Loucy (cell line): ENCODE measurements at regions not wholly inside any gene's neighbourhood (a gene's known extent, or its start where the extent isn't known, plus 50 kb on each side); places are given as distances from the start of the nearest gene placed in this dataset.

ENCODE experiments used
- H2AFZ ChIP-seq: fragments of 200-600 bp; sonication (generic); 2 replicates; pipeline ENCODE4 v1.6.0; 2016; ENCODE audit warnings: antibody characterized with exemption, mild to moderate bottlenecking, low read length, moderate library complexity
- H3F3A ChIP-seq: fragments of 200-600 bp; 2 replicates; pipeline ENCODE4 v1.6.0; 2016; ENCODE audit warnings: antibody characterized with exemption, low read depth, mild to moderate bottlenecking
- H3K27me3 ChIP-seq: fragments of 200-600 bp; sonication (generic); 2 replicates; pipeline ENCODE4 v1.6.1; 2014; ENCODE audit warnings: low read length, mild to moderate bottlenecking; ENCODE audit not compliant: insufficient read depth, poor library complexity, severe bottlenecking
- H3K36me3 ChIP-seq: fragments of 200-600 bp; sonication (generic); 2 replicates; pipeline ENCODE4 v1.6.1; 2016; ENCODE audit warnings: low read length; ENCODE audit not compliant: insufficient read depth
- H3K4me1 ChIP-seq: fragments of 200-600 bp; sonication (generic); 2 replicates; pipeline ENCODE4 v1.5.1; 2014; ENCODE audit warnings: low read length, mild to moderate bottlenecking; ENCODE audit not compliant: insufficient read depth, poor library complexity, severe bottlenecking
- H3K4me2 ChIP-seq: fragments of 200-600 bp; sonication (generic); 2 replicates; pipeline ENCODE4 v1.6.0; 2014; ENCODE audit warnings: antibody characterized with exemption, low read length, low read depth, mild to moderate bottlenecking; ENCODE audit not compliant: poor library complexity, severe bottlenecking
- H3K4me3 ChIP-seq: fragments of 200-600 bp; sonication (generic); 2 replicates; pipeline ENCODE4 v1.5.1; 2014; ENCODE audit warnings: low read length, mild to moderate bottlenecking, mixed read lengths; ENCODE audit not compliant: poor library complexity, severe bottlenecking
- H3K79me2 ChIP-seq: fragments of 200-600 bp; sonication (generic); 2 replicates; pipeline ENCODE4 v1.6.1; 2014; ENCODE audit warnings: low read length; ENCODE audit not compliant: insufficient read depth
- H3K9ac ChIP-seq: fragments of 200-600 bp; sonication (generic); 2 replicates; pipeline ENCODE4 v1.6.0; 2014; ENCODE audit warnings: mild to moderate bottlenecking, low read depth, low read length, moderate library complexity; ENCODE audit not compliant: poor library complexity, severe bottlenecking
- H3K9me2 ChIP-seq: fragments of 200-600 bp; sonication (generic); replicated peaks from 2 replicates; pipeline ENCODE4 v1.6.1; 2016; ENCODE audit warnings: low read depth, low read length, mixed read lengths
- H3K9me3 ChIP-seq: fragments of 200-600 bp; sonication (generic); 2 replicates; pipeline ENCODE4 v1.6.1; 2014; ENCODE audit warnings: mild to moderate bottlenecking, antibody characterized with exemption, low read length, low read depth; ENCODE audit not compliant: insufficient read depth
- H4K20me1 ChIP-seq: fragments of 200-600 bp; sonication (generic); 2 replicates; pipeline ENCODE4 v1.6.0; 2014; ENCODE audit warnings: antibody characterized with exemption, low read length, mild to moderate bottlenecking; ENCODE audit not compliant: insufficient read depth, poor library complexity, severe bottlenecking
- EZH2phosphoT487 ChIP-seq: fragments of 200-600 bp; IDR thresholded peaks from 2 replicates; pipeline ENCODE4 v1.6.1; 2018; ENCODE audit warnings: antibody characterized with exemption, mild to moderate bottlenecking, moderate library complexity, borderline replicate concordance
- TF ChIP-seq, protein P1 (sequence below): fragments of 200-600 bp; sonication (generic); conservative IDR thresholded peaks from 2 replicates; pipeline ENCODE4 v1.5.1; 2014; ENCODE audit warnings: mild to moderate bottlenecking, antibody characterized with exemption, low read length

DNA sequence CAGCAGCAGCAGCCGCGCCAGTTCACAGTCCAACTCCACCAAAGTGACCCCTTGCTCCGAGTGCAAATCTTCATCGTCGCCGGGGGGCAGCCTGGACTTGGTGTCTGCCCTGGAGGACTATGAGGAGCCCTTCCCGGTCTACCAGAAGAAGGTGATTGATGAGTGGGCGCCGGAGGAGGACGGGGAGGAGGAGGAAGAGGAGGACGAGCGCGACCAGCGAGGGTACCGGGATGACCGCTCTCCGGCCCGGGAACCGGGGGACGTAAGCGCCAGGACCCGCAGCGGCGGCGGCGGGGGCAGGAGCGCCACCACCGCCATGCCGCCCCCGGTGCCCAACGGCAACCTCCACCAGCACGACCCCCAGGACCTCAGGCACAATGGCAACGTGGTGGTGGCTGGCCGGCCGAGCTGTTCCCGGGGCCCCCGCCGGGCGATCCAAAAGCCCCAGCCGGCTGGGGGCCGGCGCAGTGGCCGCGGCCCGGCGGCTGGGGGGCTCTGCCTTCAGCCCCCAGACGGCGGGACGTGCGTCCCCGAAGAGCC is 224.1 kb upstream of the IL12A start:
- no peak for TF ChIP-seq EZH2phosphoT487
- TF ChIP-seq, protein P1, sequence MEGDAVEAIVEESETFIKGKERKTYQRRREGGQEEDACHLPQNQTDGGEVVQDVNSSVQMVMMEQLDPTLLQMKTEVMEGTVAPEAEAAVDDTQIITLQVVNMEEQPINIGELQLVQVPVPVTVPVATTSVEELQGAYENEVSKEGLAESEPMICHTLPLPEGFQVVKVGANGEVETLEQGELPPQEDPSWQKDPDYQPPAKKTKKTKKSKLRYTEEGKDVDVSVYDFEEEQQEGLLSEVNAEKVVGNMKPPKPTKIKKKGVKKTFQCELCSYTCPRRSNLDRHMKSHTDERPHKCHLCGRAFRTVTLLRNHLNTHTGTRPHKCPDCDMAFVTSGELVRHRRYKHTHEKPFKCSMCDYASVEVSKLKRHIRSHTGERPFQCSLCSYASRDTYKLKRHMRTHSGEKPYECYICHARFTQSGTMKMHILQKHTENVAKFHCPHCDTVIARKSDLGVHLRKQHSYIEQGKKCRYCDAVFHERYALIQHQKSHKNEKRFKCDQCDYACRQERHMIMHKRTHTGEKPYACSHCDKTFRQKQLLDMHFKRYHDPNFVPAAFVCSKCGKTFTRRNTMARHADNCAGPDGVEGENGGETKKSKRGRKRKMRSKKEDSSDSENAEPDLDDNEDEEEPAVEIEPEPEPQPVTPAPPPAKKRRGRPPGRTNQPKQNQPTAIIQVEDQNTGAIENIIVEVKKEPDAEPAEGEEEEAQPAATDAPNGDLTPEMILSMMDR = no peak
- H3F3A ChIP-seq = no peaks in the 10 kb centered on the region

DNA sequence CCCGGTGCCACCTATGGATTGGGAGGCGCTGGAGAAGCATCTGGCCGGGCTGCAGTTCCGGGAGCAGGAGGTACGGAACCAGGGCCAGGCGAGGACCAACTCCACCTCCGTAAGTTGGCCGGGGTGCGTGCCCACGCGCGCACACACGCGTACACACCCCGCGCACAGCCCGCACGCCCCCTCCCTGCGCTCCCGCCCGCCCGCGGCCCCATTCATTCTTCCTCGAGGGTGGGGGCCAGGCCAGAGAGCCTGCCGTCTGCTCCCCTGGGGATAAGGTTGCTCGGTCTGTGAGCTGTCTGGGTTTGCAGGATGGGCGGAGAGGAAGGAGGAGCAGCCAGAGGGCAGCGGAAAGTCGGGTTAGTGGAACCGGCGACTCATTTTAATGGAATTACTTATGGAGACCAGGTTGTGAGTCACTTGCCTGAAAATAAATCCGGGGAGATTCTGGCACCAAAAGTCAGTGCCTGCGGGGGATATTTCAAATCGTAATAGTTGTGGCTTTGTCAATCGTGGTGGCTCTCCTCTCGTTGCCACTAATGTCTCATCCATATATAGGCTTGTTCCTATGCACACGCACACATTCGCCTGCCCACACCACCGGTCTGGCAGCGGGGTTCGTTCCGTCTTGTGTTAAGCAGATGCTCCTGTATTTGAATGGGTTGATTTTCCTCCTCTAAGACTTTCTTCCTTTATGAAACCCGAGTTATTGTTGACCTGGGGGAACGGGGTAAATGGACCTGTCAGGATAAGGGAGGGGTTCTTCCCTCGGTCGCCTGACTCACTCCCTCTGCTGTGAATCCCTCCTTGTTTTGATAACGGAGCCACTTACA is 223.4 kb upstream of the IL12A start:
- no peaks in the 10 kb centered on the region for H3F3A ChIP-seq
- no peaks in the 10 kb centered on the region for H3K9me2 ChIP-seq
- H3K36me3 ChIP-seq = no peaks in the 10 kb centered on the region
- no peaks in the 10 kb centered on the region for H3K4me1 ChIP-seq
- H3K27me3 ChIP-seq = no peaks in the 10 kb centered on the region
- H2AFZ ChIP-seq = no peak overlapping the region
- no peak for TF ChIP-seq EZH2phosphoT487
- TF ChIP-seq, protein P1 = no peak
- H3K9me3 ChIP-seq = no peaks in the 10 kb centered on the region
- no peak overlapping the region for H3K4me3 ChIP-seq
- no peaks in the 10 kb centered on the region for H4K20me1 ChIP-seq
- no peak overlapping the region for H3K4me2 ChIP-seq
- H3K79me2 ChIP-seq = no peaks in the 10 kb centered on the region
- no peak overlapping the region for H3K9ac ChIP-seq

More for the DNA sequence above, 224.1 kb upstream of the IL12A start:
- no peaks in the 10 kb centered on the region for H3K9me3 ChIP-seq
- H4K20me1 ChIP-seq = no peaks in the 10 kb centered on the region
- no peaks in the 10 kb centered on the region for H3K79me2 ChIP-seq
- H3K27me3 ChIP-seq = no peaks in the 10 kb centered on the region
- no peak overlapping the region for H2AFZ ChIP-seq
- H3K36me3 ChIP-seq = no peaks in the 10 kb centered on the region
- H3K9me2 ChIP-seq = no peaks in the 10 kb centered on the region
- no peak overlapping the region for H3K4me3 ChIP-seq
- no peak overlapping the region for H3K9ac ChIP-seq
- no peaks in the 10 kb centered on the region for H3K4me1 ChIP-seq
- H3K4me2 ChIP-seq = no peak overlapping the region

DNA sequence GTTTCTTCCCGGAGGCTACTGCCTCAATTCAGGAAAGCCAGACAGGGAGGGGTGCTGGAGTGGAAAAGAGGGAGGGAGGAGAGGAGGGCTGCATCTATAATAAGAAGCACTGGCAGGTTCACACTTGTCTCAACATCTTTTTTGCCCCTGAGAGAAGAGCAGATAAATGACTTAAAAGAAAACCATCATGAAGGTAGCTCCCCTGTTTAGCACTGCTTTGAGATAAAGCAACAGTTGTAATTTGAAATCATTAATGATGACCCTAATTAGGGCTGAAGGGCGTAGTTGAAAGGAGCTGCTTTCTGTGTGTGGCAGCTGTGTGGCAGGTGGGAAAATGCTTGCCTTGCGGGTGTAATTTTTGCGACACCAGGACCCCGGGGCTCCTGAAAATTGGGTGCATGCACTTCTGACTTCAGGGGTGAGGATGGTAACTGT is 222.8 kb upstream of the IL12A start:
- H3K36me3 ChIP-seq = no peaks in the 10 kb centered on the region
- no peak overlapping the region for H3K4me3 ChIP-seq
- no peak overlapping the region for H3K9ac ChIP-seq
- H3K79me2 ChIP-seq = no peaks in the 10 kb centered on the region
- H4K20me1 ChIP-seq = no peaks in the 10 kb centered on the region
- no peaks in the 10 kb centered on the region for H3K27me3 ChIP-seq
- no peak overlapping the region for H3K4me2 ChIP-seq
- no peaks in the 10 kb centered on the region for H3K9me3 ChIP-seq
- H3F3A ChIP-seq = no peaks in the 10 kb centered on the region
- TF ChIP-seq EZH2phosphoT487 = no peak
- TF ChIP-seq, protein P1 = no peak
- H2AFZ ChIP-seq = no peak overlapping the region
- no peaks in the 10 kb centered on the region for H3K4me1 ChIP-seq
- H3K9me2 ChIP-seq = no peaks in the 10 kb centered on the region
